Endothelial cell of umbilical vein (primary cell): ENCODE measurements at regions not wholly inside any gene's neighbourhood (a gene's known extent, or its start where the extent isn't known, plus 50 kb on each side); places are given as distances from the start of the nearest gene placed in this dataset.

Source experiments
- BruUV-seq: library from RNA; stranded (reverse); fragments of 400-500 nt; replicated peaks from 2 replicates; lab custom pipeline; 2021; lab: Mats Ljungman, UMichigan
- CTCF ChIA-PET: fragments of 300-600, 350-600 bp; sonication (Branson Sonifier 250); formaldehyde crosslinking; loops from one replicate; lab custom pipeline; 2021; ENCODE audit warnings: antibody characterized with exemption, inconsistent platforms; lab: Charles Lee
- POLR2A ChIA-PET: fragments of 300-600, 350-600 bp; sonication (Branson Sonifier 250); formaldehyde crosslinking; loops from one replicate; lab custom pipeline; 2021; ENCODE audit warnings: antibody characterized with exemption, inconsistent platforms; lab: Charles Lee
- DNase-seq: peaks from one replicate; pipeline ENCODE4 v3.0.0-alpha.2; 2011; ENCODE audit warnings: low read depth, low spot score
- FAIRE-seq: peaks from 2 replicates; lab custom pipeline; 2011; peaks lifted over from hg19 to GRCh38; lab: Jason Lieb, UNC
- H2AFZ ChIP-seq: 2 replicates; pipeline ENCODE4 v1.6.0; 2012; ENCODE audit warnings: low read depth, low read length, control low read depth, inconsistent platforms
- H3K27ac ChIP-seq: 2 replicates; pipeline ENCODE4 v1.5.1; 2011; ENCODE audit warnings: low read depth, mild to moderate bottlenecking, control low read depth, low read length, moderate library complexity; ENCODE audit not compliant: insufficient read depth
- H3K27me3 ChIP-seq, 2 experiments: 2 replicates each; pipeline versions ENCODE4 v1.6.0 to v1.6.1; 2011; ENCODE audit warnings: low read length in 2 of 2, mixed read lengths in 1 of 2; ENCODE audit not compliant: control insufficient read depth in 2 of 2, insufficient read depth in 2 of 2
- H3K36me3 ChIP-seq, 2 experiments: 2 replicates in 1 of 2; 3 replicates in 1 of 2; pipeline ENCODE4 v1.5.1; 2011; ENCODE audit warnings: low read length in 2 of 2, mild to moderate bottlenecking in 1 of 2, moderate library complexity in 1 of 2; ENCODE audit not compliant: control insufficient read depth in 2 of 2, insufficient read depth in 2 of 2; ENCODE audit errors: extremely low read depth in 1 of 2
- H3K4me1 ChIP-seq: 3 replicates; pipeline ENCODE4 v1.5.1; 2011; ENCODE audit warnings: mild to moderate bottlenecking, low read length; ENCODE audit not compliant: control insufficient read depth, insufficient read depth; ENCODE audit errors: extremely low read depth
- H3K4me2 ChIP-seq: 2 replicates; pipeline ENCODE4 v1.6.1; 2011; ENCODE audit warnings: low read length, control low read depth, mixed read lengths; ENCODE audit not compliant: insufficient read depth
- H3K4me3 ChIP-seq, 3 experiments: fragments of 200-600 bp in 1 of 3; sonication (generic), shearing (Covaris generic) in 1 of 3; replicated peaks in 1 of 3; 2 replicates each; pipeline ENCODE4 v1.5.1; 2011 to 2016; ENCODE audit warnings: control low read depth in 3 of 3, low read length in 3 of 3, mild to moderate bottlenecking in 2 of 3, inconsistent platforms in 1 of 3, low read depth in 1 of 3, moderate library complexity in 1 of 3; ENCODE audit not compliant: insufficient read depth in 1 of 3
- H3K79me2 ChIP-seq: 2 replicates; pipeline ENCODE4 v1.6.0; 2012; ENCODE audit warnings: low read length, inconsistent platforms; ENCODE audit not compliant: control insufficient read depth, insufficient read depth
- H3K9ac ChIP-seq: replicated peaks from 2 replicates; pipeline ENCODE3; 2011; ENCODE audit warnings: low read length, control low read depth; ENCODE audit not compliant: insufficient read depth; ENCODE audit errors: extremely low read depth
- H3K9me1 ChIP-seq: replicated peaks from 3 replicates; pipeline ENCODE4 v1.6.0; 2011; ENCODE audit warnings: mild to moderate bottlenecking, low read length; ENCODE audit not compliant: control insufficient read depth, insufficient read depth; ENCODE audit errors: extremely low read depth
- H3K9me3 ChIP-seq: replicated peaks from 2 replicates; pipeline ENCODE4 v1.5.1; 2012; ENCODE audit warnings: low read length, inconsistent platforms; ENCODE audit not compliant: control insufficient read depth, insufficient read depth
- H4K20me1 ChIP-seq: replicated peaks from 2 replicates; pipeline ENCODE3; 2011; ENCODE audit warnings: mild to moderate bottlenecking, low read length; ENCODE audit not compliant: control insufficient read depth, insufficient read depth; ENCODE audit errors: extremely low read depth
- CTCF ChIP-seq, 2 donors: IDR thresholded peaks; 1 replicate in 1 of 2; 2 replicates in 1 of 2; pipeline ENCODE4 v1.5.1; 2011; ENCODE audit warnings: low read length in 2 of 2, mild to moderate bottlenecking in 2 of 2, moderate library complexity in 2 of 2, control low read depth in 1 of 2, inconsistent platforms in 1 of 2, low read depth in 1 of 2; ENCODE audit not compliant: insufficient read depth in 1 of 2; ENCODE audit errors: extremely low read depth in 1 of 2
- EZH2 ChIP-seq: IDR thresholded peaks from 2 replicates; pipeline ENCODE4 v1.6.1; 2012; ENCODE audit warnings: borderline replicate concordance, low read depth, mild to moderate bottlenecking, moderate library complexity, low read length, inconsistent platforms; ENCODE audit not compliant: severe bottlenecking
- FOS ChIP-seq: IDR thresholded peaks from 2 replicates; pipeline ENCODE4 v1.6.1; 2011; ENCODE audit warnings: mild to moderate bottlenecking, low read length, moderate library complexity, borderline replicate concordance; ENCODE audit not compliant: insufficient read depth
- GATA2 ChIP-seq: IDR thresholded peaks from 2 replicates; pipeline ENCODE4 v1.7.0; 2011; ENCODE audit warnings: low read depth, mild to moderate bottlenecking, moderate library complexity, mixed read lengths, low read length; ENCODE audit not compliant: insufficient read length, insufficient read depth
- JUN ChIP-seq: IDR thresholded peaks from 2 replicates; pipeline ENCODE4 v1.6.1; 2011; ENCODE audit warnings: borderline replicate concordance, low read depth; ENCODE audit not compliant: insufficient read length, insufficient read depth
- MAX ChIP-seq: IDR thresholded peaks from 2 replicates; pipeline ENCODE4 v1.6.1; 2011; ENCODE audit not compliant: insufficient read depth, insufficient read length
- MYC ChIP-seq: IDR thresholded peaks from one replicate; pipeline ENCODE4 v1.6.1; 2011; ENCODE audit warnings: mild to moderate bottlenecking, low read depth, low read length
- POLR2A ChIP-seq: IDR thresholded peaks from 2 replicates; pipeline ENCODE4 v1.6.1; 2012; ENCODE audit warnings: low read depth, mild to moderate bottlenecking, control low read depth, low read length
- POLR2AphosphoS5 ChIP-seq: IDR thresholded peaks from 2 replicates; pipeline ENCODE4 v1.6.1; 2012; ENCODE audit warnings: low read depth, mild to moderate bottlenecking, control low read depth, low read length, moderate library complexity; ENCODE audit not compliant: insufficient read depth
- dilution Hi-C: fragments of 300-500 bp; cut with MboI; formaldehyde crosslinking; loops from one replicate; pipeline ENCODE4 v1.15.0; 2019; ENCODE audit warnings: low sequenced_read_pairs; ENCODE audit not compliant: extremely low pct_ligation_motif_present
- intact Hi-C: fragments of 100-400 bp; cut with micrococcal nuclease; formaldehyde crosslinking; loops from one replicate; pipeline ENCODE4 v1.10.0; 2022

- DNase-seq (no peak), FAIRE-seq (no peak)
- no peak overlapping the region for H3K27ac ChIP-seq
- H3K27me3 ChIP-seq = no peaks in the 10 kb centered on the region
- CTCF ChIA-PET = no interaction called here
- peaks cover 2% of the 10 kb centered on the region for H3K9me3 ChIP-seq
- no peaks in the 10 kb centered on the region for H3K79me2 ChIP-seq
- H2AFZ ChIP-seq = no peak overlapping the region
- no peaks in the 10 kb centered on the region for H4K20me1 ChIP-seq
- H3K4me2 ChIP-seq = no peak overlapping the region
- dilution Hi-C loops = no loop called here
- POLR2A ChIA-PET = no interaction called here
- BruUV-seq = no TSS peak
- H3K9ac ChIP-seq = no peak overlapping the region
- intact Hi-C loops = no loop called here
- H3K36me3 ChIP-seq = no peaks in the 10 kb centered on the region
- H3K4me3 ChIP-seq = no peak overlapping the region
- no peak for TF ChIP-seq POLR2AphosphoS5
- no peak for TF ChIP-seq FOS
- TF ChIP-seq JUN = no peak
- no peak for TF ChIP-seq MAX
- no peak for TF ChIP-seq CTCF (IDR thresholded peaks at IDR 0.05; ENCODE audit: extremely low read depth in 1 of 2, insufficient read depth in 1 of 2, low read depth in 1 of 2, low read length in 2 of 2)
- no peak for TF ChIP-seq POLR2A
- TF ChIP-seq MYC = no peak
- TF ChIP-seq EZH2 = no peak
- no peak for TF ChIP-seq GATA2
- H3K4me1 ChIP-seq = no peaks in the 10 kb centered on the region
- H3K9me1 ChIP-seq = no peaks in the 10 kb centered on the region
These were observed 167.5 kb upstream of the DPP10 start for GRCh38 chr2:114274957-114275356.
